GM10266 (cell line): ENCODE measurements at regions not wholly inside any gene's neighbourhood (a gene's known extent, or its start where the extent isn't known, plus 50 kb on each side); places are given as distances from the start of the nearest gene placed in this dataset.
"Not testable (repeated sequence)": the region's sequence is repeated elsewhere in the genome, so short reads cannot be mapped to it uniquely, and the experiment has no call there.

Experiments
- DNase-seq: peaks from one replicate; pipeline ENCODE4 v3.0.0; 2012; ENCODE audit errors: extremely low spot score
- TF ChIP-seq, protein P1 (sequence below): IDR thresholded peaks from 2 replicates; pipeline ENCODE4 v1.5.1; 2012; ENCODE audit warnings: mild to moderate bottlenecking, low read depth; ENCODE audit not compliant: control insufficient read depth, insufficient read depth; ENCODE audit errors: missing control alignments

DNA sequence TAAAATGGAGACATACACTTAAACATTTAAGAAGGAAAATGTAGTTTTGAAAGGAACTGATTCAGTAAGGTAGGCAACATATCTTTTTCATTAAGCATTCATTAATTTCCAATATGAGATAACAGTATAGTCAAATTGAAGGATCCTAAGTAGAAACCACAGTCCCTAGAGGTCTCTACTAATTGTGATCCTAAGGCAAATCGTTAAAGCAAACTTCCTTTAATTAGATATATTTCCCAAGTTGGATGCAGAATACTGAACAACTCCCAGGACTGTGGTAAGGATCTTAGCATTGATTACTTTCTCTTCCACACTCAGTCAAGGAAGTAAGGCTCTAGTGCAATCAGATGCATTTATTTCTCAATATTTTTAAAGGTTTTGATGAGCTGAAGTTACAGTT lies 604.1 kb upstream of the GJE1 start:
- TF ChIP-seq, protein P1, sequence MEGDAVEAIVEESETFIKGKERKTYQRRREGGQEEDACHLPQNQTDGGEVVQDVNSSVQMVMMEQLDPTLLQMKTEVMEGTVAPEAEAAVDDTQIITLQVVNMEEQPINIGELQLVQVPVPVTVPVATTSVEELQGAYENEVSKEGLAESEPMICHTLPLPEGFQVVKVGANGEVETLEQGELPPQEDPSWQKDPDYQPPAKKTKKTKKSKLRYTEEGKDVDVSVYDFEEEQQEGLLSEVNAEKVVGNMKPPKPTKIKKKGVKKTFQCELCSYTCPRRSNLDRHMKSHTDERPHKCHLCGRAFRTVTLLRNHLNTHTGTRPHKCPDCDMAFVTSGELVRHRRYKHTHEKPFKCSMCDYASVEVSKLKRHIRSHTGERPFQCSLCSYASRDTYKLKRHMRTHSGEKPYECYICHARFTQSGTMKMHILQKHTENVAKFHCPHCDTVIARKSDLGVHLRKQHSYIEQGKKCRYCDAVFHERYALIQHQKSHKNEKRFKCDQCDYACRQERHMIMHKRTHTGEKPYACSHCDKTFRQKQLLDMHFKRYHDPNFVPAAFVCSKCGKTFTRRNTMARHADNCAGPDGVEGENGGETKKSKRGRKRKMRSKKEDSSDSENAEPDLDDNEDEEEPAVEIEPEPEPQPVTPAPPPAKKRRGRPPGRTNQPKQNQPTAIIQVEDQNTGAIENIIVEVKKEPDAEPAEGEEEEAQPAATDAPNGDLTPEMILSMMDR: no peak
- no peak for DNase-seq

DNA sequence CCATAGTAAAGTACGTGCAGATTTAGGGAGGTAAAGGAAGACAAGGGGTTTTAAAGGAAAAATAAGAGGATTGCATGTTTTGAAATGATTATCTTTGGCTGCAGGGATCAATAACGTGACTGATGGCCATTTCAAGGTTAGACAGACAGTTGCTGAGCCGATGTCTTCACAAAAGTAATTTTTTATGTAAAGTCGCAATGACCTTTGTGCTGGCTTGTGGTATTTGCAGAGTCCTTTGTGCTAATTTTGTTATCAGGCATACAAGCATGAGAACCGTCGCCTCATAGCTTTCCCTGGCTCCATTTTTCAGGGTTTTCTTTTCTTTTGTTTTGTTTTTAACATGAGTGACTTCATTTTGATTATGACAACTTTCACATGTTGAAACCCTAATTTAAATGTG lies 605.7 kb upstream of the GJE1 start:
- TF ChIP-seq, protein P1: no peak
- no peak for DNase-seq

DNA sequence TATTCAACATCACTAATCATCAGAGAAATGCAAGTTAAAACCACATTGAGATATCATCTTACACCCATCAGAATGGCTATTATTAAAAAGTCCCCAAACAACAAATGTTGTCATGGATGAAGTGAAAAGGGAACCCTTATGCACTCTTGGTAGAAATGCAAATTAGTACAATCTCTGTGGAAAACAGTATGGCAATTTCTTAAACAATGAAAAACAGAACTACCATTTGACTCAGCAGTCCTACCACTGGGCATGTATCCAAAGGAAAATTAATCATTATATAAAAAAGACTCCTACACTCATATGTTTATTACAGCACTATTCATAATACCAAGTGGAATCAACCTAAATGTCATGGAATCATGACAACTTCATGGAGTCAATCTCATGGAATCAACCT lies 611.3 kb upstream of the GJE1 start:
- DNase-seq: no peak
- TF ChIP-seq, protein P1: no peak

DNA sequence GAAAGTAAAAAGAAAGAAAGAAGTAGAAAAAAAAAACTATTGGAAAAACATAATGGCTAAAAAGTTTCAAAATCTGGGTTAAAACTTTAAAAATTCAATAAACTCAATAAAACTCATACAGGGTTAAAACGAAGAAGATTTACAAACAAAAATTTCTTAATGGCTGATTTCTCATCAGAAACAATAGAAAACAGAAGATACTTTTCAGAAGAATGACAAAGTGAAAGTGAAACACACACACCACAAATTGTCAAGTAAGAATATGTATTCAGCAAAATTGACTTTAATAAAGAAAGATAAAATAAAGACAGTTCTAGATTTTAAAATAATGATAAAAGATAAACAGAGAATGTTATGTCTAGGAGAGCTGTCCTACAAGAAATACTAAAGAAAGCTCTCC lies 618.9 kb upstream of the GJE1 start:
- TF ChIP-seq, protein P1: no peak
- no peak for DNase-seq

DNA sequence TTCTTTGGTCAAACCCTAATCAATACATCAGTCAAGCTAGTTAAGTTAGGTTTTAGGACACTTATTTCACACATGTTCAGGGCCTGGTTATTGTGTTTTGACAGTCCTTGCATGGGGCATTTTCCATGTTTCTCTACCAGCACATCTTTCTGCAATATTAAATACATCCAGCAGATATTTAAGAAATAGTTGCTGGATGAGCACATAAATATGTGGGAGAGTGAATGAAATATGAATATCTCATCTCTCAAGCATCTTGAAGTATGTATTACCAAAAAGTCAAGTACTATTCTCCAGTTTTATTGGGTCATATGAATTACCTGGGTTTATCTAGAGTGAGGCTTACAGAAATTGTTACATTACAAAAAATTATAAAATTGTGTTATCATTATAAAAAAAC lies 621.9 kb upstream of the GJE1 start:
- DNase-seq: no peak
- TF ChIP-seq, protein P1: no peak

DNA sequence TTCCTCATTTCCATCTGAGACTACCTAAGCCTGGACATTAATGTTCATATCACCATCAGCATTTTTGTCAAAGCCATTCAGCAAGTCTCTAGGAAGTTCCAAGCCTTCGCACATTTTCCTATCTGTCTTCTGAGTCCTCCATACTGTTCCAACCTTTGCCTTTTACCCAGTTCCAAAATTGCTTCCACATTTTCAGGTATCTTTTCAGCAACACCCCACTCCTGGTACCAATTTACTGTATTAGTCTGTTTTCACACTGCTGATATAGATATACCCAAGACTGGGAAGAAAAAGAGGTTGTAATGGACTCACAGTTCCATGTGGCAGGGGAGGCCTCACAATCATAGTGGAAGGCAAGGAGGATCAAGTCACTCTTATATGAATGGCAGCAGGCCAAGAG lies 626.7 kb upstream of the GJE1 start:
- not testable (repeated sequence) for DNase-seq

DNA sequence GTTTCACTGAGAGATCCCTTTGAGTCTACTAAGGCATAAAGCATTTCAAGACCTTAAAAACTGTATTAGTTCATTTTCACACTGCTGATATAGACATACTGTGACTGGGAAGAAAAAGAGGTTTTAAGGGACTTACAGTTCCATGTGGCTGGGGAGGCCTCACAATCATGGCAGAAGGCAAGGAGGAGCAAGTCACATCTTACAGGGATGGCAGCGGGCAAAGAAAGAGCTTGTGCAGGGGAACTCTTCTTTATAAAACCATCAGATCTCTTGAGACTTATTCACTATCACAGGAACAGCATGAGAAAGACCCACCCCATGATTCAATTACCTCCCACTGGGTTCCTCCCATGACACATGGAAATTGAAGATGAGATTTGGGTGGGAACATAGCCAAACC lies 628.4 kb upstream of the GJE1 start:
- not testable (repeated sequence) for DNase-seq

DNA sequence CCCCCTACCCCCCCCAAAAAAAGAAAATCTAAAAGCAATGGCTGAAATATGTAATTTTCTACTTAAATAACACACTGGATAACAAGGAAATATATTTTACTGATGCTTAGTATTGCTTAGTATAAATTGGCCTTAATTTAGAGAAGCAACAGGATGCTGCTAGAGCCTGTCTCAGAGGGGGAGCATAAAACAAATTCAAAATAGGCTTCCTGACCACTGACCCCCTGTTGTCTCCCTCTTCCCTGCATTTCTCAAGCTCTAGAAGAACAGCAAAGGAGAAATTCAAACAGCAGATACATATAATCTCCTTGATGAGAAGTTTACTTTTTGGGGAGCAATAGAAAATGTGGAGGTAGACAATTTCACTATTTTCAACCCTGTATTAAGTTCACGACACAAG lies 631.1 kb upstream of the GJE1 start:
- DNase-seq: no peak
- TF ChIP-seq, protein P1: no peak
